Prostate gland (tissue), 2 donors: ENCODE measurements at regions not wholly inside any gene's neighbourhood (a gene's known extent, or its start where the extent isn't known, plus 50 kb on each side); places are given as distances from the start of the nearest gene placed in this dataset.

Source experiments
- DNase-seq: peaks from one replicate; pipeline ENCODE4 v3.0.0-alpha.2; 2019; ENCODE audit warnings: low spot score
- H3K27ac ChIP-seq, 2 donors: fragments of 200-600 bp; sonication (generic); 2 replicates each; pipeline ENCODE4 v1.5.1; 2017 to 2019
- H3K27me3 ChIP-seq: fragments of 200-600 bp; sonication (generic); replicated peaks from 2 replicates; pipeline ENCODE4 v1.5.1; 2019; ENCODE audit not compliant: insufficient read depth
- H3K36me3 ChIP-seq, 2 donors: fragments of 200-600 bp; sonication (generic); 1 replicate in 1 of 2; 2 replicates in 1 of 2; pipeline versions ENCODE4 v1.5.1 to v1.8.1; 2017 to 2019
- H3K4me1 ChIP-seq: fragments of 200-600 bp; sonication (generic); replicated peaks from 2 replicates; pipeline ENCODE4 v1.5.1; 2019
- H3K4me3 ChIP-seq, 2 donors: fragments of 200-600 bp; sonication (generic); 2 replicates each; pipeline ENCODE4 v1.5.1; 2017 to 2019
- H3K9me3 ChIP-seq: fragments of 200-600 bp; sonication (generic); 2 replicates; pipeline ENCODE4 v1.5.1; 2017
- POLR2A ChIP-seq: fragments of 450-650 bp; IDR thresholded peaks from one replicate; pipeline ENCODE4 v1.6.1; 2016; ENCODE audit warnings: antibody characterized with exemption, mild to moderate bottlenecking
- POLR2AphosphoS5 ChIP-seq: sonication (generic); formaldehyde crosslinking; IDR thresholded peaks from one replicate; pipeline ENCODE4 v1.6.1; 2017; ENCODE audit warnings: antibody characterized with exemption
- whole genome bisulfite sequencing: methylation state at CpG from one replicate; pipeline ENCODE4 v1.1.5; 2018; 5-methylcytosine and 5-hydroxymethylcytosine counted together
- intact Hi-C: fragments of 100-400 bp; cut with DNase I; formaldehyde crosslinking; loops from one replicate; pipeline ENCODE4 v1.14.2; 2022
- TF ChIP-seq, protein P1 (sequence below), 4 experiments: fragments of 200-600 bp in 2 of 4; fragments of 450-650 bp in 2 of 4; sonication (generic) in 2 of 4; IDR thresholded peaks; 1 replicate in 3 of 4; 2 replicates in 1 of 4; pipeline ENCODE4 v1.5.1; 2016 to 2019; ENCODE audit warnings: antibody characterized with exemption in 4 of 4, mild to moderate bottlenecking in 2 of 4, moderate library complexity in 2 of 4

DNA sequence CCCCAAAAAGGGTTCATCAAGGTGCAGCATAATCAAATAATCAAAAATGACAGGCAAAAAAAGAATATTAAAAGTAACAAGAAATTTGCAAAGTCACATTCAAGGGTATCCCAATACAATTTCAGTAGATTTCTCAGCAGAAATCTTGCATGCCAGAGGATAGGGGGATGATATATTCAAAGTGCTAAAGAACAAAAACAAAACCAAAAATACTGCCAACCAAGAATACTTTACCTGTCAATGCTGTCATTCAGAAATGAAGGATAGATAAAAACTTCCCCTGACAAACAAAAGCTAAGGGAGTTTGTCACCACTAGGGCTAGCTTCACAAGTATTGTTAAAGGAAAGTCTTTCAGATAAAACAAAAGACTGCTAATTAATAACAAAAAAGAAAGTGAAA, 68.7 kb upstream of the EDIL3 start:
- H3K27ac ChIP-seq, result no peak overlapping the region
- intact Hi-C loops, result no loop called here
- no peaks in the 10 kb centered on the region for H3K27me3 ChIP-seq
- H3K4me3 ChIP-seq, result no peak overlapping the region
- TF ChIP-seq POLR2AphosphoS5 (no peak), POLR2A (no peak)
- TF ChIP-seq, protein P1, sequence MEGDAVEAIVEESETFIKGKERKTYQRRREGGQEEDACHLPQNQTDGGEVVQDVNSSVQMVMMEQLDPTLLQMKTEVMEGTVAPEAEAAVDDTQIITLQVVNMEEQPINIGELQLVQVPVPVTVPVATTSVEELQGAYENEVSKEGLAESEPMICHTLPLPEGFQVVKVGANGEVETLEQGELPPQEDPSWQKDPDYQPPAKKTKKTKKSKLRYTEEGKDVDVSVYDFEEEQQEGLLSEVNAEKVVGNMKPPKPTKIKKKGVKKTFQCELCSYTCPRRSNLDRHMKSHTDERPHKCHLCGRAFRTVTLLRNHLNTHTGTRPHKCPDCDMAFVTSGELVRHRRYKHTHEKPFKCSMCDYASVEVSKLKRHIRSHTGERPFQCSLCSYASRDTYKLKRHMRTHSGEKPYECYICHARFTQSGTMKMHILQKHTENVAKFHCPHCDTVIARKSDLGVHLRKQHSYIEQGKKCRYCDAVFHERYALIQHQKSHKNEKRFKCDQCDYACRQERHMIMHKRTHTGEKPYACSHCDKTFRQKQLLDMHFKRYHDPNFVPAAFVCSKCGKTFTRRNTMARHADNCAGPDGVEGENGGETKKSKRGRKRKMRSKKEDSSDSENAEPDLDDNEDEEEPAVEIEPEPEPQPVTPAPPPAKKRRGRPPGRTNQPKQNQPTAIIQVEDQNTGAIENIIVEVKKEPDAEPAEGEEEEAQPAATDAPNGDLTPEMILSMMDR (IDR thresholded peaks at IDR 0.05), result no peak
- H3K4me1 ChIP-seq, result no peaks in the 10 kb centered on the region
- DNase-seq, result no peak
- no peaks in the 10 kb centered on the region for H3K36me3 ChIP-seq
- H3K9me3 ChIP-seq, result no peaks in the 10 kb centered on the region

DNA sequence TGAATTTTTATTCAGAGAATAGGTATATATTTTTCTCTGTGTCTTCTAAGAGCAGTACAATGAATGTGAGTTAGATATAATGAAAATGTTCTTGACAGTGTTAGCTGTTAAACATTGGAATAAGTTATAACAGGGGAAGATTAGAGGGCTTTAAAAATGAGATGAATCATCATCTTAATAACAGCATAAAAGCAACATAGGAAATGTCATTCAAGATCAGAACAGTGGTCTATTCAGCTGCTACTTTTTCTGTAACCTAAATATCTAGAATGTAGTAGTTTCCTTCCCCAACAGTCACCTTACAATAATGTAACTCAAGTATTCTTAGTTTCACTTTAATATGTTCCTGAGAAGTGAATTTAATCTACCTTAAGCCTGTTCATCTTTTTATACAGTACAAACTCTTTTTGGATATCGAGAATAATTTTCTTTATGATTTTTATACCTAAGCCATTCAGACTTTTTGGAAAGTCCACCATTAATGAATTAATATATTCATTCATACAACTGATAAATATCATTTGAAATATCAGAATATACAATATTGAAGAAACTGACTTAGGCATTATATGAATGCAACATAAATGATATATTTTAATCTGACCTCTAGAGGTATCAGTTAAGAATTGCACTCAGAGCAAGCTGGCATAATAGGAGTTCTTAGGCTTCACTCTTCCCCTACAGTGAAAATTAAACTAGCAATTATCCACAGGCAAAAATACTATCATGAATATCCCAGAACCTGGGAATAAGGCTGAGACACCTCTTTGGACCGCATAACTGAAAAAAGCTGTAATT, 66.1 kb upstream of the EDIL3 start:
- 93% methylated on average over 2 of the region's 2 CpGs for whole genome bisulfite sequencing
- no peak overlapping the region for H3K27ac ChIP-seq
- TF ChIP-seq POLR2AphosphoS5, result no peak
- TF ChIP-seq, protein P1 (IDR thresholded peaks at IDR 0.05), result peak in 1 of 4 experiments; percentile 23
- no peak for TF ChIP-seq POLR2A
- no peaks in the 10 kb centered on the region for H3K4me1 ChIP-seq
- no peak for DNase-seq
- no peaks in the 10 kb centered on the region for H3K9me3 ChIP-seq
- no peaks in the 10 kb centered on the region for H3K27me3 ChIP-seq
- intact Hi-C loops, result no loop called here
- no peaks in the 10 kb centered on the region for H3K36me3 ChIP-seq
- no peak overlapping the region for H3K4me3 ChIP-seq

DNA sequence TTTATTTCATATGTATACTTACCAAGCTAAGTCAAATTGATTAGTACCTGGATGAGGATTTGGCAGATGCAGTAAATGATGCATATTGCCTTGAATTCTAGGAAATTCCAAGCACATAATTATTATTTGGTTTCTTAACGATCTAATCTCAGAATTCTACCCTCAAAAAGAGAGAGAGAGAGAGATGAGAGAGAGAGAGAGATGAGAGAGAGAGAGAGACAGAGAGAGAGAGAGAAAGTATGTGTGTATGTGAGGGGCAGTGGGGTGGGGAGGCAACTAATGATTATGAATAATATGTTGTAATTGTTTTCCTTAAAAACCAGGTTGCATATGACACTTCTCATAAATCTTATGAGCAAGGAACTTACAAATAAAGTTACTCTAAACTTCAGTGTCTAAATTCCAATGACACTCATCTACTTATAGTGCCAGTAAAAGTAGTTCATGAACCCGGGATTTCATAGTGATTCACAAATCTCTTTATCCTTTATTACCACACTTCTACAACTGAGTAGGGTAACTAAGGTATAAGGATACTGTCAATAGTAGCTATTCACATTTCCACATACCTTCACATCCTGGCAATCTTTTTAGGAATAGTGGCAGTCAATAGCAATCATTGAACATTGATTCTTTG, 60.5 kb upstream of the EDIL3 start:
- H3K27me3 ChIP-seq, result no peaks in the 10 kb centered on the region
- H3K4me1 ChIP-seq, result no peaks in the 10 kb centered on the region
- DNase-seq, result no peak
- intact Hi-C loops, result no loop called here
- no peaks in the 10 kb centered on the region for H3K9me3 ChIP-seq
- no peak overlapping the region for H3K4me3 ChIP-seq
- H3K36me3 ChIP-seq, result no peaks in the 10 kb centered on the region
- TF ChIP-seq POLR2AphosphoS5 (no peak), POLR2A (no peak)
- TF ChIP-seq, protein P1 (IDR thresholded peaks at IDR 0.05), result no peak
- 72% methylated on average over 2 of the region's 2 CpGs for WGBS
- H3K27ac ChIP-seq, result no peak overlapping the region

DNA sequence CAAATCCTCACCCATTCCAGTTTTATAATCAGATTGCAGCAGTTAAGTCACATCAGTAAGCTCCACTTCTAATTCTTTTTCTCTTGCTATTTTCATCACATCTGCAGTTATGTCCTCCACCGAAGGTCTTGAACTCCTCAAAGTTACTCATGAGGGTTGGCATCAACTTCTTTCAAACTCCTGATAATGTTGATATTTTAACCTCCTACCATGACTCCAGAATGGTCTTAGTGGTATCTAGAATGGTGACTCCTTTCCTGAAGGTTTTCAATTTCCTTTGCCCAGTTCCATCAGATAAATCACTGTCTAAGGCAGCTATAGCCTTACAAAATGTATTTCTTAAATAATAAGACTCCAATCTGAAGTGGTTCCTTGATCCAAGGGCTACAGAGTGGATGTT, 53.8 kb upstream of the EDIL3 start:
- intact Hi-C loops, result no loop called here
- Histone ChIP-seq H3K36me3 (no peaks in the 10 kb centered on the region), H3K4me1 (no peaks in the 10 kb centered on the region), H3K27me3 (no peaks in the 10 kb centered on the region), H3K4me3 (no peak overlapping the region), H3K9me3 (no peaks in the 10 kb centered on the region), H3K27ac (no peak overlapping the region)
- DNase-seq, result no peak
- TF ChIP-seq POLR2AphosphoS5, result no peak
- TF ChIP-seq, protein P1 (IDR thresholded peaks at IDR 0.05), result no peak
- TF ChIP-seq POLR2A, result no peak
- 92% methylated on average over 1 of the region's 1 CpG for WGBS
